ENCODE measurements at regions not wholly inside any gene's neighbourhood (a gene's known extent, or its start where the extent isn't known, plus 50 kb on each side); places are given as distances from the start of the nearest gene placed in this dataset.

GRCh38 chr6:150755042-150755441 lies 110.5 kb upstream of the MTHFD1L start (continued):
- no peak for TF ChIP-seq SOX15 (CRISPR knock-in tag; IDR thresholded peaks at IDR 0.05)
- no peak for TF ChIP-seq ZBTB21 (CRISPR knock-in tag; IDR thresholded peaks at IDR 0.05; ENCODE audit: borderline replicate concordance)
- no peak for TF ChIP-seq TCF7 (CRISPR knock-in tag; IDR thresholded peaks at IDR 0.05; ENCODE audit: low read depth)
- no peak for TF ChIP-seq CBFB (CRISPR knock-in tag; IDR thresholded peaks at IDR 0.05; ENCODE audit: low read depth)
- no peak for TF ChIP-seq SMAD3 (CRISPR knock-in tag; IDR thresholded peaks at IDR 0.05; ENCODE audit: borderline replicate concordance)

- no peak overlapping the region for H3K4me3 Mint-ChIP-seq
- CTCF ChIA-PET = no interaction called here
- POLR2A ChIA-PET = interaction anchor here (0.5 kb wide), 1 partner anchor 433 kb away, joined by 5 read pairs; no protein-coding TSS in a partner anchor
- H3K27me3 Mint-ChIP-seq (ENCODE audit: low read depth) = peaks cover 48% of the 10 kb centered on the region
- no peaks in the 10 kb centered on the region for H3K36me3 Mint-ChIP-seq
- H3K4me1 Mint-ChIP-seq = peaks cover 12% of the 10 kb centered on the region
- DNase-seq (ENCODE audit: low spot score) (no peak), ATAC-seq (no peak)
- H3K9me3 Mint-ChIP-seq = no peaks in the 10 kb centered on the region
- no peak for TF ChIP-seq IRF2 (CRISPR knock-in tag; IDR thresholded peaks at IDR 0.05; ENCODE audit: borderline replicate concordance, low read depth)
- TF ChIP-seq RORB (CRISPR knock-in tag; IDR thresholded peaks at IDR 0.05) = no peak
- no peak for TF ChIP-seq HMGA2 (CRISPR knock-in tag; IDR thresholded peaks at IDR 0.05)
- no peak for TF ChIP-seq ATF6 (CRISPR knock-in tag; IDR thresholded peaks at IDR 0.05)
- TF ChIP-seq USF2 (CRISPR knock-in tag; IDR thresholded peaks at IDR 0.05) = no peak
- no peak for TF ChIP-seq SP1 (CRISPR knock-in tag; conservative IDR thresholded peaks at IDR 0.05)
- no peak for TF ChIP-seq ZNF396 (CRISPR knock-in tag; IDR thresholded peaks at IDR 0.05; ENCODE audit: borderline replicate concordance)
- TF ChIP-seq CTCF (IDR thresholded peaks at IDR 0.05) = no peak
- no peak for TF ChIP-seq ZNF138 (CRISPR knock-in tag; conservative IDR thresholded peaks at IDR 0.05)
- no peak for TF ChIP-seq ZSCAN18 (CRISPR knock-in tag; IDR thresholded peaks at IDR 0.05)
- no peak for TF ChIP-seq ZNF512 (CRISPR knock-in tag; IDR thresholded peaks at IDR 0.05; ENCODE audit: borderline replicate concordance)
- no peak for TF ChIP-seq ZNF219 (CRISPR knock-in tag; IDR thresholded peaks at IDR 0.05; ENCODE audit: borderline replicate concordance)
- no peak for TF ChIP-seq ETV6 (CRISPR knock-in tag; IDR thresholded peaks at IDR 0.05)
- no peak for TF ChIP-seq ATF2 (CRISPR knock-in tag; IDR thresholded peaks at IDR 0.05; ENCODE audit: borderline replicate concordance, low read depth)
- H3K27ac Mint-ChIP-seq = no peak overlapping the region
Observed at GRCh38 chr6:150755524-150755923, 110.0 kb upstream of the MTHFD1L start.
